ENCODE measurements at regions not wholly inside any gene's neighbourhood (a gene's known extent, or its start where the extent isn't known, plus 50 kb on each side); places are given as distances from the start of the nearest gene placed in this dataset.

DNA sequence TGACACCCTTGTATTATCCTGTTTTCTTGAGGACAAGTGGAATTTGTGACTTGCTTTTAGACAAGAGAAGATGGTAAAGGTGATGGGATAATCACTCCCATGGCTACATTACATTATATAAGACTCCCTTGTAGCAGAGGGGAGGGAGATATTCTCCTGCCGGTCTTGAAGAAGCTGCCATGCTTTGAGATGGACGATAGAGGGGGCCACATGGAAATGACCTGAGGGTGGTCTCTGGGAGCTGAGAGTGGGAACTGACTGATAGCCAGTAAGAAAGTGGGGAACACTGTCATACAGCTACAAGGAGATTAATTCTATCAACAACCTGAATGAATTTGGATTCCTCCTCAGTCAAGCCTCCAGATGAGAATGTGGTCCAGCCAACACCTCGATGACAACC is 540.1 kb downstream of the NTRK3 start:
- no peak for DNase-seq (ENCODE audit: low read depth)
- TF ChIP-seq, protein P1, sequence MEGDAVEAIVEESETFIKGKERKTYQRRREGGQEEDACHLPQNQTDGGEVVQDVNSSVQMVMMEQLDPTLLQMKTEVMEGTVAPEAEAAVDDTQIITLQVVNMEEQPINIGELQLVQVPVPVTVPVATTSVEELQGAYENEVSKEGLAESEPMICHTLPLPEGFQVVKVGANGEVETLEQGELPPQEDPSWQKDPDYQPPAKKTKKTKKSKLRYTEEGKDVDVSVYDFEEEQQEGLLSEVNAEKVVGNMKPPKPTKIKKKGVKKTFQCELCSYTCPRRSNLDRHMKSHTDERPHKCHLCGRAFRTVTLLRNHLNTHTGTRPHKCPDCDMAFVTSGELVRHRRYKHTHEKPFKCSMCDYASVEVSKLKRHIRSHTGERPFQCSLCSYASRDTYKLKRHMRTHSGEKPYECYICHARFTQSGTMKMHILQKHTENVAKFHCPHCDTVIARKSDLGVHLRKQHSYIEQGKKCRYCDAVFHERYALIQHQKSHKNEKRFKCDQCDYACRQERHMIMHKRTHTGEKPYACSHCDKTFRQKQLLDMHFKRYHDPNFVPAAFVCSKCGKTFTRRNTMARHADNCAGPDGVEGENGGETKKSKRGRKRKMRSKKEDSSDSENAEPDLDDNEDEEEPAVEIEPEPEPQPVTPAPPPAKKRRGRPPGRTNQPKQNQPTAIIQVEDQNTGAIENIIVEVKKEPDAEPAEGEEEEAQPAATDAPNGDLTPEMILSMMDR (conservative IDR thresholded peaks at IDR 0.05; ENCODE audit: control insufficient read depth, insufficient read depth, low read depth, low read length), result no peak
- H3K4me3 ChIP-seq (ENCODE audit: control insufficient read depth, low read depth, low read length), result no peak overlapping the region

- TF ChIP-seq, protein P1 (conservative IDR thresholded peaks at IDR 0.05; ENCODE audit: control insufficient read depth, insufficient read depth, low read depth, low read length), result no peak
- H3K4me3 ChIP-seq (ENCODE audit: control insufficient read depth, low read depth, low read length), result no peak overlapping the region
- no peak for DNase-seq (ENCODE audit: low read depth)
Measured at GRCh38 chr15:87715252-87715651, 541.3 kb downstream of the NTRK3 start.

DNA sequence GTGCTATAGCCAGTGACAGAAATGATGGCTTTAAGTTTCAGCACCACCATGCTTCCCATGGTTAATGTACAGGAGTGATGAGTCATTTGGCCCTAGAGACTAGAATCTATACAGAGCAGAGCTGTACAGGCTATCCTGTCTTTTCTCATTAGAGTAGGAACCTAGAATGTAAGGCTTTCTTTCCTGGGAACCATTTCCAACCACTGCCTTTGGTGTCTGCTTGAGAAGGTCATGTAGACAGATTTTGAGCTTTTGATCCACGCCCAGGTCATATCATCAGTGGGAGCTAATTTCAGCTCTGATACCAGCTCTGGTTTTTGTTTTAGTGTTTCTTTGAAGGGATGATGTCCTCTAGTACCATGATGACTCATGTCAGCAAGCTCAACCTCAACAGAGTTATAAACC is 543.1 kb downstream of the NTRK3 start:
- TF ChIP-seq, protein P1 (conservative IDR thresholded peaks at IDR 0.05; ENCODE audit: control insufficient read depth, insufficient read depth, low read depth, low read length), result no peak
- H3K4me3 ChIP-seq (ENCODE audit: control insufficient read depth, low read depth, low read length), result no peak overlapping the region
- no peak for DNase-seq (ENCODE audit: low read depth)

GRCh38 chr15:87712211-87712610 is 544.3 kb downstream of the NTRK3 start:
- no peak for DNase-seq (ENCODE audit: low read depth)
- H3K4me3 ChIP-seq (ENCODE audit: control insufficient read depth, low read depth, low read length), result no peak overlapping the region
- TF ChIP-seq, protein P1 (conservative IDR thresholded peaks at IDR 0.05; ENCODE audit: control insufficient read depth, insufficient read depth, low read depth, low read length), result no peak

GRCh38 chr15:87711026-87711425 is 545.5 kb downstream of the NTRK3 start:
- no peak overlapping the region for H3K4me3 ChIP-seq (ENCODE audit: control insufficient read depth, low read depth, low read length)
- TF ChIP-seq, protein P1 (conservative IDR thresholded peaks at IDR 0.05; ENCODE audit: control insufficient read depth, insufficient read depth, low read depth, low read length), result no peak
- no peak for DNase-seq (ENCODE audit: low read depth)

GRCh38 chr15:87710406-87710805 is 546.1 kb downstream of the NTRK3 start:
- peak; percentile 0 for DNase-seq (ENCODE audit: low read depth)
- H3K4me3 ChIP-seq (ENCODE audit: control insufficient read depth, low read depth, low read length), result no peak overlapping the region
- TF ChIP-seq, protein P1 (conservative IDR thresholded peaks at IDR 0.05; ENCODE audit: control insufficient read depth, insufficient read depth, low read depth, low read length), result no peak

DNA sequence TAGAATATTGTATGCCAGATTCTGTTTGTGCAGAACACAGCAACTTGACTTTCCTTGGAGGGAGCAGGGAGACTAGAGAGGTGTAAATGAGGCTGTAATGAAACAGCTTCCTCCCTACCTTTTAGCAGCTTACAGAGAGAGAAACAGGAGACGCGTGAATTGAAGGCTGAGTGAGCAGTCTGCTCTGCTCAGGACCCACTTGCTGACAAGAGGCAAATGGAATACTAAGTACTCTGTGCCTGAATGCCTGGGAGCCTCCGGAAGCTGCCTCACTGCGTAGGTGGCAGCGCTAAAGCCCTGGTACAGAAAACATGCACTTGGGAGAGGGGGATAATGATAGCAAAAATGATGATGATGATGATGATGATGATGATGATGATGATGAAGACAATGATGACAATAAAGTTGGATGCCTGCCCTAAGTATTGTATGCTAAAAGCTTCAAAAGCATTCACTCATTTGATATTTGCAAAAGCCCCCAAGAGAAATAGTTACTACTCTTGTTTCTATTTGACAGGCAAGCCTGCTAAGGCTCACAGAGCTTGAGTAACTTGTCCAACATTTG is 548.9 kb downstream of the NTRK3 start:
- TF ChIP-seq, protein P1 (conservative IDR thresholded peaks at IDR 0.05; ENCODE audit: control insufficient read depth, insufficient read depth, low read depth, low read length), result no peak
- DNase-seq (ENCODE audit: low read depth), result no peak
- no peak overlapping the region for H3K4me3 ChIP-seq (ENCODE audit: control insufficient read depth, low read depth, low read length)
